Tongue (tissue), 1 donor: ENCODE measurements at regions not wholly inside any gene's neighbourhood (a gene's known extent, or its start where the extent isn't known, plus 50 kb on each side); places are given as distances from the start of the nearest gene placed in this dataset.
A peak's percentile ranks its signal among the peaks of the same experiment; 100 is the strongest.
"Not testable (repeated sequence)": the region's sequence is repeated elsewhere in the genome, so short reads cannot be mapped to it uniquely, and the experiment has no call there.

Experiments
- DNase-seq: peaks from one replicate; pipeline ENCODE4 v3.0.0-alpha.2; 2015

DNA sequence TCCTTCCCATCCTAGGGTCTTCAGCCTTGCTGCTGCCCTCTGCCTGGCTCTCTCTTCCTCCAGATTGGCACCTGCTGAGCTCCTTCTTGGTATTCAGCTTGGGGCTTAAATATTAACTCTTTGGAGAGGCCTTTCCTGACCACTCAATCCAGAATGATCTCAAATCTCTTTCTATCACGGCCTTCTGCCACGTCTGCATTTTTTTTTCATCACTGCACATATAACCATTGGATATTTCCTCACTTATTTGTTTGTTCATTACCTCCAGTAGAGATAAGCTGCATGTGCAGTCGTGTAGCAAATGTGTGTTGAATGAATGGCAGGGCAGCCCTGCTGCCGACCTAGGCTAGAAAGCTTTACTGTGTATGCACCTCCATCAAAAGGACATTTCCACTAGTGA is 51.6 kb upstream of the MPP7 start:
- no peak for DNase-seq

DNA sequence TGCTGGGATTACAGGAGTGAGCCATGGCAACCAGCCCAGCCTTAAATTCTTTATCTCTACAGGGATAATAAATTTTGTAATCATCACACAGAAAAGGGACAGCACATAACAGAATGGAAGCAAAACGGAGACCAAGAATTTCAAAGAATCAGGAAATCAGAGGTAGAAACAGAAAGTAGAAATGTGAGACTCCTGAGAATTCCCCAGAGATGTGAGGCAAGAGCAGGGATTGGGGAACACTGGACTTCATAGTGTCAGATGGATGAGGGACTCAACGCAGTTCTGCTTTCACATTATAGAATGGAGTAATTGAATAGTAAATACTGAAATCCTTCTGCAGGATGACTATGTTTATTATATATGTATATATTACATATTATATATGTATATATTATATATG is 52.5 kb upstream of the MPP7 start:
- DNase-seq: no peak

DNA sequence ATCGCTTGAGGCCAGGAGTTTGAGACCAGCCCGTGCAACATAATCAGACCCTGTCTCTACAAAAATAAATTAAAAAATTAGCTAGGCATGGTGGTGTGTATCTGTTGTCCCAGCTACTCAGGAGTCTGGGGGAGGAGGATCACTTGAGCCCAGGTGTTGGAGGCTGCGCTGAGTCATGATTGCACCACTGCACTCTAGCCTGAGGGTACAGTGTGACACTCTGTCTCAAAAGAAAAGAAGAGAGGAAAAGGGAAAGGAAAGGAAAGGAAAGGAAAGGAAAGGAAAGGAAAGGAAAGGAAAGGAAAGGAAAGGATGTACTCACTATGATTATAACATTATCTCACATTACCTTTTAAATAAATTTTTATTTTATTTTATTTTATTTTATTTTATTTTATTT is 56.5 kb upstream of the MPP7 start:
- DNase-seq: no peak

DNA sequence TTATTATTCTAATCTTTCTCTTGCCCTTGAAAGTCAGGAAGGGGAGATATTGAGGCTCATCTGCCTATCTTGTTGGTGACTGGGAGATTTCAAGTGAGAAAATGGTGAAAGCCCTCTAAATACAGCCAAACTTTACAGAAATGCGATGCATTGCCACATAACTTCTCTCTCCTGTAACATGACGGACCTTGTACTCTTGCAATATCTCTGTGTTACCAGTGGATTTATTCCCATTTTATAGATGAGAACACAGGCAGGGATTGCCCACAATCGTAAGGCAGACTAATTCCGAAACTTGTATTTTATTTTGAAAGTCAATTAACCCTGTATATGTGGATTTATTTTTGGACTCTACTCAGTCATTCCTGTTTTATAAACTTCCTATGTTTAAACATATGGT is 57.3 kb upstream of the MPP7 start:
- no peak for DNase-seq

DNA sequence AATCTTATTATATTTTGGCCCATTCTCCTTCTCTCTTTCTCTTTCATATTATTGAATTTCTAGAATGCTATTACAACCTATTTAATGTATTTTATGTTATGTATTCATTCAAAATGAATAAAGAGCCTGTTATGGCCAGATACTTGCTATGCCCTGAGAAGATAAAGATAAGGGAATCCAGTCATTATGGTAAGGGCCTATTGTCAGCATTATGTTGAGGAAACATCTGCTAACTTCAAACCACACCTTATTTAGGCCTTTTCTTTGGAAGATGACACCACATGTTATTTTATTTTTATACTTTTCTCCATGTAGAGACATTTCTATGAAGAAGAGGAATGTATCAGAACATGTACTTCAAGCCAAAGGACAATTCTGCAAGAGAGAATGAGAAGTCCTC is 60.5 kb upstream of the MPP7 start:
- DNase-seq: no peak

DNA sequence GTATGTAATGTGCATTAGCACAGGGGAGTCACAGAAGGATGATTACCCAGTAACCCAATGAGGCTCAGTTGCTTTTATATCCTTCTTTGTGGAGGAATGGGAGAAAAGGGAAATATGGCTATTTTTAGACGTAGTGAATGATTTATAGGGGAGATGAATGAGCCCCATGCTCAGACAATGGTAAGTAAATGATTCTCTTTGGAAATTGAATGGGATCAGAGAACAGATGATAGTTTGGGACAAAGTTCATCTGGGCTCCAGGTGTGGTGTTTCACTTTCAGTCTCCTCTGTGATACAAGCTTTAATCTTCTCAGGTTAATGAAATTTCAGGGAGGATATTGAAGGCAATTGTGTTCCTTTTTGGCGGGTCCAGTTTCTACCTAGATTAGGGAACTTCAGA is 63.0 kb upstream of the MPP7 start:
- DNase-seq: no peak

DNA sequence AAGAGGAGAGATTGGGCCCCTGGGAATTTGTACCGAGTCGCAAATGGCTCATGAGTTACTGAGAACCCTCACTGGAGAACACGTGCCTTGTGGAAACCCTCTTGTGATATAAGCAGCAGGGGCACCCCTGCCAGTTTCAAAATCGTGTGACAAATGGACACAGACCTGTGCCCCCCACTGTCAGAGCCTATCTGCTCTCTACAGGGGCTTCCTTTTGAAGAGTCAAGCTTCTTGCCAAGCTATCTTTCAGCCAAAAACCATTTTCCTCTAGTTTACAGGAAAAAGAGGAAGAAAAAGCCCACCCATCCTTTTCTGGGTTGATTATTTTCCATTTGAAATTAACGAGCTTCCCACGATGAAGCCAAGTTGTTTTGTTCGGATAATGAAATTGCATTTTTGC is 64.1 kb upstream of the MPP7 start:
- DNase-seq: no peak

DNA sequence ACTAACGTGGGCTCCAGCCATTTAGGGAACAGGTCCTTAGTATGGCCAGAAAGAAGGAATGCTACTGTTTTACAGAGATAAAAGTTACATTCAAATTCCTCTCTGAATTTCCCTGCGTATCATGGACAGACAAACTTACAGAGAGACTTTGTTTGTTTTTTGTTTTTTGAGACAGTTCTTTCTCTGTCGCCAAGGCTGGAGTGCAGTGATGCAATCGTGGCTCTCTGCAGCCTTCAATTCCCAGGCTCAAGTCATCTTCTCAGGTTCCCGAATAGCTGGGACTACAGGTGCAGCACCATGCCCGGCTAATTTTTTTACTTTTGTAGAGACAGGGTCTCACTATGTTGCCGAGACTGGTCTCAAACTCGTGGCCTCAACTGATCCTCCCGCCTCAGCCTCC is 64.5 kb upstream of the MPP7 start:
- DNase-seq: no peak

DNA sequence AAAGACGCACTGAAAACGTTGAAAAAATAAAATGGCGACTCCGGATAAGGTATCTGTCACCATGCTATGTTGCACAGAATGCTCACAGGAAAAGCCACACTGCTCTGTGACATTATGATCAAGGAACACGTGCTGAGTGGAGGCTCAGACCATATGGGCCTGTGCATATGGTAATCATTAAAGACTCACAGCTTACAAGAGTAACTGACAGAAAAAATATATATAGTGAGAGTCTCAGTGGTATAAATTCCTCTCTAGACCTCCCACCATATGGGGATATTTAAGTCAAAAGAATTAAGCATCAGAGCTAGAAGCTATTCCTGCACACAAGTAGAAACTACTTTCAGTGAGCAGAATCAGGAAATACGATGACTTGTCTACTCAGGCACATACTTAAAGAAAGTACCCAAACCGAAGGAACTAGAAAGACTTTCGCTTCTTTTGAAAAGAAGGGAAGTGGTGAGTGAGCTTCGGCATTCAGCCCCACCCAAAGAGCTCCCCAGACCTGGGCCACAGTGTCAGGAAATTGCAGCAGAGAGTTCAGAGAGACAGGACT is 65.1 kb upstream of the MPP7 start:
- peak; percentile 33 for DNase-seq

DNA sequence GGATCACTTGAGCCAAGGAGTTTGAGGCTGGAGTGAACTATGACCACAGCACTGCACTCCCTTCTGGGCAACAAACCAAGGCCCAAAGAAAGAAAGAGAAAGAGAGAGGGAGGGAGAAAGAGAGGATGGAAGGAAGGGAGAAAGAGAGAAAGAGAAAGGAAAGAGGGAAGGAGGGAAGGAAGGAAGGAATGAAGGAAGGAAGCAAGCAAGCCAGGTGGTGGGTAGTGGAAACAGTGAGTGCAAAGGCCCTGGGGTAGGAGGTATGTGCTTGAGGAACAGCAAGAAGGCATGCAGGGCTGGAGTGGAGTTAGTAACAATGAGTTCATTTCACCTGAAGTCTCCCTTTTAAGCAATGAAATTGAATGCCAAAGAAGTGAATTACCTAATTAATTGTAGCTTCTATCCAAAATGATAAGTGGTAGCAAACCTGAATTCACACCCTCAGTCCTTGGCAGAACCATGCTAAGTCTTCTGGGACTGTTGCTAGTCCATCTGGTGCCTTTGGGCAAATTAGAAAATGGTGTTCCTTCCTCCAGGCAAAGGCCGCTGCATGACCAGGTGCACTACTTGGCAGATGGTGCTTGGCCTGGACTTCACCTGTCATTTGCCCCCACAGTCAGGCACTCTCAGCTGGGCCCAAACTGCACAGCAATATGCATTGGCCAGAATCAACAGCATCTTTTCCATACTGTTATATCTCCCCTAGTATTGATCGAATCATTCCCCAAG is 67.4 kb upstream of the MPP7 start:
- DNase-seq: no peak

DNA sequence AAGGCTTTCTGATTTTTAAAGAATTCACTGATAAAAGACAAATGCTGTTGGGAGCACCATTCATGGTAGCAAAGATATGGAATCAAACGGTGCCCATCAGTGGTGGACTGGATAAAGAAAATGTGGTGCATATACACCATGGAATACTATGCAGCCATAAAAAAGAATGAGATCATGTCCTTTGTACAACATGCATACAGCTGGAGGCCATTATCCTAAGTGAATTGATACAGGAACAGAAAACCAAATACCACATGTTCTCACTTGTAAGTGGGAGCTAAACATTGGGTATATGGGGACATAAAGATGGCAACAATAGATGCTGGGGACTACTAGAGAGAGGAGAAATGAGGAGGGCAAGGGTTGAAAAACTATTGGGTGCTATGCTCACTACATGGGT is 68.8 kb upstream of the MPP7 start:
- not testable (repeated sequence) for DNase-seq

DNA sequence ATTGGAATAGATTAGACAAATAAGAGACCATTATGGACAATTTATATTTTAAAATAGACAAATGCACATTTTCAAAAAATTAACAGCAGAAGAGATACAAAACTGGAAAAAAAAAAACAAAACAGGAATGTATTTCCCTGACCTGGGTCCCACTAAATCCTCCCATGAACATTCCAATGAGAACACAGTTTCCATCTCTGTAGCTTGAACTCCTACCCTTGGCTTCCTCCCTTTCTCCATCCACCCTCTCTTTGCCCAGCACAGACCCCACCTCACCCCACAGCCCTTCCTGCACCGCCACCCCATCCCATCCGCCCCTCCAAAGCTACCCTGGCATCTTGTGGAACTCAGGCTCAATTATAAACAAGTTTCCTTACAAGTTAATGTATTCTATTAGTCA is 71.2 kb upstream of the MPP7 start:
- DNase-seq: no peak

DNA sequence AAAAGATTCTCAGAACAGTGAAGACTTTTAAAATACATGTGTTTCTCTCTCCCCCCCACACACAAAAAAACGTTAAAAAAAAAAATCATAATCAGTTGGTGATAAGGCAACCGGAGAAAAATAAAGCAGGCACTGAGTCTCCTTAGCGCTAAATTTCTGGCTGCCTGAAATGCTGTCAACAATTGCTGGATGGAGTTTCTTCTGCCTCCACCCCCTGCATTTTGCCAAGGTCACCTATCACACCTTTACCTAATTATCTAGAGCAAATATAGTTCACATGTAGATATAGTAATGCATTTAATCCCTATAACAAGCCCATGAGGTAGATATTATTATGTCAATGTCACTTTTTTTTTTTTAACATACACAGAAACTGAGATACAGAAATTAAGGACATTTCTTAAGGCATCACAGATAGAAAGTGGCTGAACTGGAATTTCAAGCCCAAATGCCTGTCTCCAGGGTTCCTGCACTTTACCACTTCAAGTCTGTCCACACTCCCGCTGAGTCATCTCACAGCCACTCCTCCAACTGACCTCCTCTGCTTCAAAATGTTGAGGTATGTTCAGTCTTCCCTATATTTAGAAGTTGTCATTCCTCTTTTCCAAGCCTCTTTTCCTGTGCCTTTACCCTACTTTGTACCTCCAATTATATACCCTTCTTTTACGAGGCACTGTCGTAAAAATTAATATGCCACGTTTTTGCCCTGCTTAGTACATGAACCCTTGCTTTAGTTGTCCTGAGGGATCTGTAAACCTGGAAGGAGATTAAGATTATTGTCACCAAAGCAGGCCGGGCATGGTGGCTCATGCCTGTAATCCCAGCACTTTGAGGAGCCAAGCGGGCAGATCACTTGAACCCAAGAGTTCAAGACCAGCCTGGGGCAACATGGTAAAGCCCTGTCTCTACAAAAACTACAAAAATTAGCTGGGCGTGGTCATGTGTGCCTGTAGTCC is 72.8 kb upstream of the MPP7 start:
- no peak for DNase-seq

DNA sequence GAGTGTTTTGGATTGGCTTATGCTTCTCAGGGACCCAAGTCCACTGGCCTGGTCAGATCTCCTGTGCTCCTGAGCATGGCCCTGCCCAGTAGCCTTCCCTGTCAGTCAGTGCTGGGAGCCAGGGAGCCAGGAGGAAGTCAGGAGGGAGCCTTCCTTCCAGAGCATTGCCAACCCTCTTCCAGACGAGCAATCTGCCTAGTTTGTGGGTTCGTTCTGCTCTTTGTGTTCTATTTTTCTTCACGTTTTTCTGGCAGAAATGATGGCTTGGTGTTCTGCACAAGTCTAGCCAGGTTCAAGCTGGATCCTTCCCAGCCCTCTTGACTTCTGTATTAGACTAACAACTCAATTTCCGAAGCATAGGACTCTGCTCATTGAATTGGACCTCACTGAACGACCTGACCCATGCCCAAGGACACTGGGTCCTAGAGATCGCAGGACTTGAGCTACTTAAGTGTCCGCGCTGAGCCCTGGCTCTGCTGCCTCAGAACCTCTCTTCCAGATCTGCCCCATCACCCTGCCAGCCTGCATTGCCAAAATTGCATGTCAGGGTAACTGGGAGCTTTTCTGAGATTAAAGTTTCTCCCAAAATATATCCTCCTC is 76.2 kb upstream of the MPP7 start:
- no peak for DNase-seq

DNA sequence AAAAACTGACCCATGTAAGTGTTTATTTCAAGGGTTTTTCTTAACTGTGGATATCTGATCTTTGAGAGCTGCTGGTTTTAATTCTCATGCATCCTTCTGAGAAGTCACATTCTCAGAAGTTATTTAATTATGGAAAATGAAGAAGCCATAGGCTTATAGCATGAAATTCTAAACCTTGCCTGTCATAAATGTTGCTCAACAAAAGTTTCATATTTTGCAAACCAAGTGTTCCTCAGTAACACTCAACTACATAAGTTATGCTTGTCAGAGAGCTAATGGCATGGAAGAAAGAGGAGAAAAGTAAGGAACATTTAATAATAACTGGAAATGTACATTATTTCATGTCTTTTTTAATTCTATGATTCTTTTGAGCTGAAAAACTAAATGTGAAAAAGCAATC is 78.6 kb upstream of the MPP7 start:
- DNase-seq: no peak

DNA sequence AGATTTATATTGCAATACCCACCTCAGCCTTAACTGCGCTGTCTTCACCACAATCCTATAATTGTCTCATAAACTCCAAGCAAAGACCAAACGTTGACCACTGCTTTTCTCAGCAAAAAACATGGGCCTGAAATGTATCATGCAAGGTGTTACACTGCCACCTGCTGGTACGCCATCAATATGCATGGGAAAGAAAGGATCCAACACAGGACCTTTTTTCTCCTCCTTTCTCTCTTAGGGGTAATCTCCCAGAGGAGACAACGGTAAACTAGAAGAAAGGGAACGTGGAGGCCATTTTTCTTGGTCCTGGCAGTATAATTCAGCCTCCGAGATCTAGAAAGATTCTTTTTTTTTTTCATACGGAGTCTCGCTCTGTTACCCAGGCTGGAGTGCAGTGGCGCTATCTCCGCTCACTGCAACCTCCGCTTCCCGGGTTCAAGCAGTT is 79.1 kb upstream of the MPP7 start:
- DNase-seq: peak; percentile 94

DNA sequence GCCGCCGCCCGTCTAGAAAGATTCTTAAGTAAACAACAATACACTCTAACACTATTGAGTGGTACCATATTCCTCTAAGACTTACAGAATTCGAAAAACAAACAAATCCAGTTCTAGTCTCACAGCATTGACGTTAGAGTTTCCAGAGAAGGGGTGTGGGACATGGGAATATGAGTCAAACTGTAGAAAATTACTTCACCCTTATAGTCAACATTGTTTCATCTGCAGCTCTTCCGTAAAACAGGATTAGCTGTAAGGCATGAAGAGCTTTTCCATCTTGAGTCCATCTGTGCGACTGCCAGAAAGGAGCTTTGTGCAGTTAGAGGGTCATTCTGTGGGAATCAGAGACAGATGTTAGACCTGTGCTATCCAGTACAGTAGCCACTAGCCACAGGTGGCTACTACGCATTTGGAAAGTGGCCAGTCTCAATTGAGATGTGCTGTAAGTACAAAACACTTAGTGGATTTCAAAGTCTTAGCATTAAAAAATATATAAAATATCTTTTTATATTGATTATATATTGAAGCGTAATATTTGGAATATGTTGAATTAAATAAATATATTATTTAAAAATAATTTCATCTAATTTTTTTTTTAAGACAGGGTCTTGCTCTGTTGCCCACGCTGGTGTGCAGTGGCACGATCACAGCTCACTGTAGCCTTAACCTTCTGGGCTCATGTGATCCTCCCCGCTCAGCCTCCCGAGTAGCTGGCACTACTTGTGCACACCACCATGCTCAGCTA is 79.8 kb upstream of the MPP7 start:
- peak; percentile 85 for DNase-seq

DNA sequence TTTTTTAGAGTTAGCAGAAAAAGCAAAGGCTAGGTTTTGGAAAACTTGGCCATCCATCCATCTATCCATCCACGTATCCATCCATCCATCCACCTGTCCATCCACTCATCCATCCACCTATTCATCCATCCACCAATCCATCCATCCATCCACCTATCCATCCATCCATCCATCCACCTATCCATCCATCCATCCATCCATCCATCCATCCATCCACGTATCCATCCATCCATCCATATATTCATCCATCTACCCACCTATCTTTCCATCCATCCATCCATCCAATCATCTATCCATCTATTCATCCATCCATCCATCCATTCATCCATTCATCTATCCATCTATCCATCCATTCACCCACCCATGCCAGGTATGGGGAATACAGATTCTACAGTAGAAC is 81.7 kb upstream of the MPP7 start:
- DNase-seq: no peak

DNA sequence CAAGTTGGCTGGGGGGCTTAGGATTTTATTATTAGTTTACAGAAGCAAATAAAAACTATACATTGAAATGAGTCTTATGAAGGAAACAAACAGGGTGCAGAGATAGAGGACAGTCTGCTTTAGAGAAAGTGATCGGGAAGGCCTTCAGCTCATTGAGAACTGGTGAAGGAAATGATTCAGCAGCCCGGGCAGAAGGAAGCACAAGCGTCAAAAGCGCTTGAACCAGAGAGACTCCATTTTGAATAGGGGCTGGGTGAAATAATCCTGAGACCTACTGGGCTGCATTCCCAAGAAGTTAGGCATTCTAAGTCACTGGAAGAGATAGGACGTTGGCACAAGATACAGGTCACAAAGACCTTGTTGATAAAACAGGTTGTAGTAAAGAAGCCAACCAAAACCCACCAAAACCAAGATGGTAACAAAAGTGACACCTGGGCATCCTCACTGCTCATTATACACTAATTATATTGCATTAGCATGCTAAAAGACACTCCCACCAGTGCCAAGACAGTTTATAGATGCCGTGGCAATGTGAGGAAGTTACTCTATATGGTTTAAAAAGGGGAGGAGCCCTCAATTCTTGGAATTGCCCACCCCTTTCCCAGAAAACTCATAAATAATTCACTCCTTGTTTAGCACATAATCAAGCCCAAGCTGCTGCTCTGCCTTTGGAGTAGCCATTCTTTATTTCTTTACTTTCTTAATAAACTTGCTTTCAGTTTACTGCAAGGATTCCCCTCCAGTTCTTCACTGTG is 83.1 kb upstream of the MPP7 start:
- no peak for DNase-seq

DNA sequence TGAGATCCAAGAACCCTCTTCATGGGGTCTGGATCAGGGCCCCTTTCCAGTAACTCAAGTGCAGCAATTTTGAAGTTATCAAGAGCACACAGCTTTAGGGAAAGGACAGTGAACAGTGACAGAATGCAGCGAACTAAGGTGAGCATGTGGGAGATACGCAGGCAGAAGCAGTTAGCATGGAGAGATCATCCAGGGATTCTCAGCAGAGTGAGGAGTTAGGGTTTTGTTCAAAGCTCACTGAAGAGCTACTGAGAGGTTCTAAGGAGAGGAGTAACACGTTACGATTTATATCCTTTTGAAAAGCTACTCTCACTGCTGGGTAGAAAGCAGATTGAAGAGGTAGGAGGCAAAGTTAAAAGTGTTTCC is 83.6 kb upstream of the MPP7 start:
- DNase-seq: no peak

DNA sequence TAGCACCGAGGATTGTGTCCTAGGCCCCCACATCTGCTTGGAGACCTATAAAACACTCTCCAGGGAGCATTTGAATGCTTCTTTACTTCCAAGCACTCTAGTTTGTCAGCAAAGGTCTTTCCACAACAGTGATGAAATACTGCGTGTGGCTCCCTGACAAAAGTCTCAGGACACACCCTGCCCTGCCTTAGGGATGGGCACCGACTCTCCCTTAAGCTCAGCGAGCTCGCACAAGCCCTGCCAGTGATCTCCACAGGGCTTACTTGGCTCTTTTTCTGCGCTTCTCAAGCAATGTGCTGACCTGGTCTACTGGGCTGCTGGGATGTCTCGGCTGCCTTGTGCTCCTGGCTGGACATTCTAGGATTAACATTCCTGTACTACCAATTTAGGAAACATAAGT is 84.3 kb upstream of the MPP7 start:
- peak; percentile 35 for DNase-seq

DNA sequence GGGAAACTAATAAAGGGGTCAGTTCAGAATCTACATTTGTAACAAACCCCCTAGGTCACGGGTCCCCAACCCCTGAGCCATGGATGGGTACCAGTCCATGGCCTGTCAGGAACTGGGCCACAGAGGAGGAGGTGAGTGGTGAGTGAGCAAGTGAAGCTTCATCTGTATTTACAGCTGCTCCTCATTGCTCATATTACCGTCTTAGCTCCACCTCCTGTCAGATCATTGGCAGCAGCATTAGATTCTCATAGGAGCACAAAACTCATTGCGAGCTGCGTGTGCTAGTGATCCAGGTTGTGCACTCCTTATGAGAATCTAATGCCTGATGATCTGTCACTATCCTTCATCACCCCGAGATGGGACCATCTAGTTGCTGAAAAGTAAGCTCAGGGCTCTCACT is 88.4 kb upstream of the MPP7 start:
- DNase-seq: no peak
